ENCODE measurements at regions not wholly inside any gene's neighbourhood (a gene's known extent, or its start where the extent isn't known, plus 50 kb on each side); places are given as distances from the start of the nearest gene placed in this dataset.

GRCh38 chr3:87798567-87798947 lies 260.2 kb downstream of the CGGBP1 start:
- TF ChIP-seq ATF6 (CRISPR knock-in tag; IDR thresholded peaks at IDR 0.05) (no peak), ZBTB43 (CRISPR knock-in tag; IDR thresholded peaks at IDR 0.05) (no peak)
